ENCODE measurements at regions not wholly inside any gene's neighbourhood (a gene's known extent, or its start where the extent isn't known, plus 50 kb on each side); places are given as distances from the start of the nearest gene placed in this dataset.

DNA sequence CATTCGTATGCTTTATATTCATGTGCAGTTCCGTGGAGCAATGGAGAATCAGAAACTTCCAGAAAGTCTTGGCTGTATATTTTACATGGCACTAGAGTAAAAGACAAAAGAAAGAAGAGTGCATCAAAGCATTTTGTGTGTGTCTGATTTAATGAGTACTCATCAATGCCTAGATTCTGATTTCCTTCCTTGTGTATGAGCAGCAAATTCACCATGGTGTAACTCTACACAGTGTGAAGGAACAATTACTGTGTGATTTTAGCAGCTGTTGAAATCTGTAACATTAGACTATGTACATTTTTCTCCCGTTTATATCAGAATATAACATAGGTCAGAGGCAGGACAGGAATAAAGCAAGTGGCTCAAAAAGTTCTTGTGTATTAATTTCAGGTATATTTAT lies 102.0 kb upstream of the TSC22D2 start:
- no peak for DNase-seq (ENCODE audit: low read depth in 3 of 3, low spot score in 2 of 3)

DNA sequence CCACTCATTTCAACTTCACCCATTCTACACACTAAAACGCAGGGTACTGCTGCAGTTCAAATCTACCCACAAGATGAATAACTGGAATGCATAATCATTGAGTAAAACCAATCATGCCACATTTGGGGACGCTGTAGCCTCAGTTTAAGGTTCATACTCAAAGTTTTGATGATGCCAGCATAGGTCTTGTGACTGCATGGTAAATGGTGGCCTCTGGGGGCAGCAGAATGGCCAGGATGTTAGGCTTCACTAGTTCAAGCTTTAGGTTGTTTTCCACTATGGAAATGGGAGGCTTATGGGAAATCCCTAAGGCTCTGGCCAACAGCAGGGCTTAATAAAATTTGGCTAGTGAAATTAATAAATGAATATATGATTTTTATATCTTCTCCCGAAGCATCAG lies 104.3 kb upstream of the TSC22D2 start:
- no peak for DNase-seq (ENCODE audit: low read depth in 3 of 3, low spot score in 2 of 3)

- no peak for DNase-seq (ENCODE audit: low read depth in 3 of 3, low spot score in 2 of 3)
These were observed 105.9 kb upstream of the TSC22D2 start for GRCh38 chr3:150302246-150302645.

- no peak for DNase-seq (ENCODE audit: low read depth in 3 of 3, low spot score in 2 of 3)
These were observed 107.1 kb upstream of the TSC22D2 start for GRCh38 chr3:150300852-150301517.

GRCh38 chr3:150300388-150300787 lies 107.7 kb upstream of the TSC22D2 start:
- DNase-seq (ENCODE audit: low read depth in 3 of 3, low spot score in 2 of 3) = no peak

- no peak for DNase-seq (ENCODE audit: low read depth in 3 of 3, low spot score in 2 of 3)
These were observed 108.9 kb upstream of the TSC22D2 start for GRCh38 chr3:150299201-150299600.

DNA sequence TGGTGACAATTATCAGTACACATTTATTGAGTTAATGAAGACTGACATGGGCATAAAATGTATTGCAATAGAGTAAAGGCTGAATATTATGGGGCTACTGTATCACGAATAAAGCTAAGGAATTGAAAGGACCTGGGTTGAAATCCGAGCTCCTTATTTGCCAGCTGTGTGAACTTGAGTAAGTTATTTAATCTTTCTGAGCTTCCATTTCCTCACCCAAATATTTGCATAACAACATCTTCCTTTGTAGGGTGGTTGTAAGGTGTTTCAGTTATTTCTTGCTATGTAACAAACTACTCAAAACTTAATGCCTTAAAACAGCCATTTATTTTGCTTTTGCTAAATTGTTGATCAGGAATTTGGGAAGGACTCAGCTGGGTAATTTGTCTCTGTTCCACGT lies 111.1 kb upstream of the TSC22D2 start:
- DNase-seq (ENCODE audit: low read depth in 3 of 3, low spot score in 2 of 3) = no peak

DNA sequence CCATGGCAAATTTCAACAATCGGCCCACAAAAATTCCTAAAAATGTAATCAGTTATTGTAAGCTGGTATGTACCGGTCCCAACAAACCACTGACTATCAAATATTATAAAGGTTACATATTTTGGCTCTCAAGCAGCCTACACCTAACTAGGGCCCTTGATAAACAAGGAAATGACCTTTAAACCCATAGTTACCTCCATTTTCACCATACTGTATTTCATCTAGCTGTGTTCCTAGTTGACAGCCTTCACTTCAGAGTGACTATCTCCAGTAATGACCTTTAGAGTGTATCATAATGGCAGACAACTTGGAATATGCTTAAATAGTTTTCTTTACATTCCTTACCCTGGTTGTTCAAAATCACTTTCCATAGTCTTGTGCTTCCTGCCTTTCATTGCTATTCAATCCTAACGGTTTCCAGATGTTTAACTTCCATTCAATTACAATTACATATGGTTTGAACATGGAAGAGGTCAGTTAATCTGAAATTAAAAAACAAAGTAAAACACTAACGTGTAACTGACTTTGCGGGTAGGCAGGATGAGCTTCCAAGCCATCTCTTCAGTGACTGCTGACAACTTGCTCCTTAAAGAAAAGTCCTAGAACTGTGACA lies 111.9 kb upstream of the TSC22D2 start:
- DNase-seq (ENCODE audit: low read depth in 3 of 3, low spot score in 2 of 3) = no peak

GRCh38 chr3:150293401-150294001 lies 114.6 kb upstream of the TSC22D2 start:
- no peak for DNase-seq (ENCODE audit: low read depth in 3 of 3, low spot score in 2 of 3)

GRCh38 chr3:150292891-150293290 lies 115.2 kb upstream of the TSC22D2 start:
- no peak for DNase-seq (ENCODE audit: low read depth in 3 of 3, low spot score in 2 of 3)

GRCh38 chr3:150291515-150291914 lies 116.6 kb upstream of the TSC22D2 start:
- DNase-seq (ENCODE audit: low read depth in 3 of 3, low spot score in 2 of 3) = no peak

GRCh38 chr3:150286390-150287147 lies 121.5 kb upstream of the TSC22D2 start:
- DNase-seq (ENCODE audit: low read depth in 3 of 3, low spot score in 2 of 3) = no peak

DNA sequence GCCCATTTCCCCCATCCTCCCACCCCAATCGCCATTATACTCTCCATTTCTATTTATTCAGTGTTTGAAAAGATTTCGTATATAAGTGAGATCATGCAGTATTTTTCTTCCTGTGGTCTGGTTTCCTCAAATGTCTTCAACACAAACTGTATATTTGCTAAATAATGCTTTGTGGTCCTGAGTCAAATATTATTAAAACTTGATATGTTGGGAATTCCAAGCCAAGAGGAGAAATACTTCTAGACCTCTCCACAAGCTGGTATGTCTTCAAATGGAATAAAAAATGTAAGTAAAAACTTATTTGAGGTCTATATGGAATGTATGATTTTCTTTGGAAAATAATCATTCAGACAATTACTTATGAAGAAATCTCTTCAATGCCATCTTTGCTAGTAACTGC lies 122.5 kb upstream of the TSC22D2 start:
- DNase-seq (ENCODE audit: low read depth in 3 of 3, low spot score in 2 of 3) = no peak

GRCh38 chr3:150278843-150279381 lies 129.2 kb upstream of the TSC22D2 start:
- peak in 2 of 3 donors; percentile 61 to 72 for DNase-seq (ENCODE audit: low read depth in 3 of 3, low spot score in 2 of 3)

DNA sequence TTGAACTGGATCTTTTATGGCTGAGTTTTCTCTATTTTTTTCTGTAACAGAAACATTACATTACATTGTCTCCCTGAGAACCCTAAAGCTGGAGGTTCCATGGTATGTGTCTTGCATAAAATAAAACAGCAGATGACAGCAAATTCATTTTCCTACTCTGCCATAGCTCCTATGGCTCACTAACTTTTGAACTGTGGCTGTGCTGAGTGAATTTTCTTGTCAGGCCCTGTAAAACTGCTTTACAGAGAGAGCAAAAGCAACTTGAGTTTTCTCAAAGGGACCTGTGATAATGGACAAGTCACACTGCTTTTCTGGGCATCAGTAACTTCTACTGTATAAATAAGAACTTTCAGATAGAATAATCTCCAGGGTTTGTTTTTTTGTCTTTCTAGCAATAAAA lies 129.9 kb upstream of the TSC22D2 start:
- no peak for DNase-seq (ENCODE audit: low read depth in 3 of 3, low spot score in 2 of 3)

DNA sequence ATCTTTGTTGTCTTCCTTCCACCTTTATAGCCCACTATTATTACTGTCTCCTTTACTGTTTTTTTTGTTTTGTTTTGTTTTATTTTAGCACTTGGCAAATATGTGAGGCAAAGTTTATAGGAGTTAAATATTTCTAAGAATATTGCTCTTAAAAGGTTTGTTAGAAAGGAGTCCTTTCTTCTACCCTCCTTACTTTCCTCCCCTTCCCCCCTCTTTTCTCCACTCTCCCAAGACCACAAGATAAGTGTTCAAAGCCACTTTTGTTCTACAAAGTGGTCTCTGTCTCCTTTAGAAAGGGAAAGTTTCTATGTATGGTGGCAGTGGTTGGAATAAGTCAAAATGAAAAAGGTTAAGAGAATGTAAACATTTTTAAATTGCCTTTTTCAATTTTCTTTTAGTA lies 130.7 kb upstream of the TSC22D2 start:
- DNase-seq (ENCODE audit: low read depth in 3 of 3, low spot score in 2 of 3) = no peak

GRCh38 chr3:150275941-150276340 lies 132.2 kb upstream of the TSC22D2 start:
- DNase-seq (ENCODE audit: low read depth in 3 of 3, low spot score in 2 of 3) = no peak

DNA sequence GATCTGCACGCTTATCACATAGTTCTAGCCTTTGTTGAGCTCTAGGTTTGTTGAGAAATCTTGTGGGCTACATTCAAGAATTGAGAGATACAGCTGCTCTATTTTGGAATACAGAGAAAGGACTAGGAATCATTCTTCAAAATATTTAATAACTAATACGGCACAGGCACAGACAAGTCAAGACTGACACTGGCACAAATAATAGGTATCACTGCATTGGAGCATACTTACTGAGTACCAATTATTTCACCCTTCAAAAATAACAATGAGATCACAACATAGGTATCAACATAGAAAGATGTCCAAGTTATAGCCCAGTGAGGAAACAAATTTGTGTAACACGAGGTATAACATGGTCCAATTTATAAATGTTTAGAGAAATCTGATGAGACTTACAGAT lies 133.7 kb upstream of the TSC22D2 start:
- no peak for DNase-seq (ENCODE audit: low read depth in 3 of 3, low spot score in 2 of 3)

GRCh38 chr3:150273396-150273795 lies 134.7 kb upstream of the TSC22D2 start:
- DNase-seq (ENCODE audit: low read depth in 3 of 3, low spot score in 2 of 3) = no peak

GRCh38 chr3:150271591-150271960 lies 136.5 kb upstream of the TSC22D2 start:
- DNase-seq (ENCODE audit: low read depth in 3 of 3, low spot score in 2 of 3) = no peak

DNA sequence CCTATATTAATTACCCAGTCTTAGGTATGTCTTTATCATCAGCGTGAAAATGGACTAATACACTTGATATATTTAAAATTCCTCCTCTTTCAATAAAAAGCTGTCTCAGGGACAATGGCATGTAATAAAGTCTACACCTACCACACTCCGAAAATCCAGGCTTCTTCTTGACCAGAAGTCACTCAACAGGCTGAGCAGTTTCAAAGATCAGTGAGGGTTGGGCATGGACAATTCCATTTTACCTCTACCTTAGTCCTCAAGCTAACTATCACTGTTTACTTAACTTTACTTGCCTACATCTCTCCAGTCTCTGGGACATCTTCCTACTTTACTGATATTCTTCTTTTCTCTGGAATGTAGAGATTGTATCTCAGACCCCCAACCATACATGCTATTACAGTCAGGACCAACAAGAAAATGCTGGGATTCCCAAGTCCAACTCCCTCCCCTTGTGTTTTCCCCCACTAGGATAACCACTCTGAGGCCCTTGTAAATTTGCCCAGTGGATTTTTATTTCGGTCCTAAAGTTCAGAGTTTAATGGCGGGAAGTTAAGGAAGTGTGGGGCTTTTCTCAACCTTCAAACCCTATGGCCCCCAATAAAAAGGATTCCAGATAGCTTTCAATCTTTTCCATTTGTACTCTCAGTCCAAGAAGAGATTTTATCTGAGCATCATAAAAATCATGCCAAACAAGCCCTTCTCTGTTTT lies 137.1 kb upstream of the TSC22D2 start:
- DNase-seq (ENCODE audit: low read depth in 3 of 3, low spot score in 2 of 3) = no peak

Measured in right renal cortex interstitium (tissue), 3 donors.